Islet of Langerhans (tissue), 1 donor: ENCODE measurements at regions not wholly inside any gene's neighbourhood (a gene's known extent, or its start where the extent isn't known, plus 50 kb on each side); places are given as distances from the start of the nearest gene placed in this dataset.

Experiments
- FAIRE-seq: peaks from one replicate; lab custom pipeline; 2011; peaks lifted over from hg19 to GRCh38; lab: Jason Lieb, UNC

DNA sequence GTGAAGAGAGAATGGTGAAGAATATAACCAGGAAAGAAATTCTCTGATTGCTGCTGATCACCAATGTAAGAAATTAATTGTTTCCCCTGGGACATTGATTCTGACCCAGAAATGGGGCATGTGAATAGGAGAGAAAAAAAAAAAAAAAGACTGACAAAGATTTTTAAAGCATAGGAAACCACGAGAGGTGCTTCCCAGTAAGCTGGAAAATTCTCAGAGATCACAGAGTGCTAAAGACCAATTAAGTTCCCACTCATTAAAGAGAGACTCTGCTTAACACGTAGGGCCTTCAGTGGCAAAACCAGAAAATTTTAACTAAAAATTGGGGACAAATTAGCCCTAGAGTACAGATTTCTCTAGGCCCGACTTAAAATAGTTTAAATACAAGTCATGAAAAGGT is 604.4 kb downstream of the ARAP2 start:
- FAIRE-seq, result no peak

DNA sequence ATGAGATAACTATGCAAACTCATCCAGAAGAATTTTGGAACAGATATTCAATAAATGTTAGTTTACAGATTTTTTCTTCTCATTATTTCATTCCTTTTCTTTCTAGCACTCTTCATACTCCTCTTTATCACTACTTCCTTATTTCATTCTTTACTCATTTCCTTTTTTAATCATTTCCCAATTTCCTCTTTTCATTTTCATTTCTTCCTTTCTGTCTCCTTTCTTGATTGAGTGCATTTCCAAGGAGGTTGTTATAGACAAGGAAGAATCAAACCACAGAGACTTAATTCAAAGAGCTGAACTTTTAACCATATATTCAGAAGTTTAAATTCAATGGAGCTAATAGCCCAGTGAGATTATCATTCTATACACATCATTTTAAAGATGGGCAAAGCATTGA is 600.7 kb downstream of the ARAP2 start:
- no peak for FAIRE-seq

DNA sequence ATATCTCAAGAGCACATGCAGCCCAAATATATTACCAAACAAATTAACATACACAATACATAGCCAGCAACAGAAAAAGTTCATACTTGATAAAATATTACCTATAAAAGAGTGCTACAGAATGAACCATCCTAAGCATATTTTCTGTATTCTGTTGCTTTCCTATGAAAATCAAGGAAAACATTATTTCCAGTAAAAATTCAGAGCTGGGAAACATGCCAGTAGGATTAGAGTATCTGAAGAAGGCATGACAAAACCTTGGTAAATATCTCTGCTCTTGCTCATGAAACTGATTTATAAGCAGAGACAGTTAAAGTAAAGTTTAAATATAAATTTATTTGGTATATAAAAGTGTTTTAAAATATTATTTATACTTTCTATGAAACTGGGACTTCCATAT is 599.7 kb downstream of the ARAP2 start:
- FAIRE-seq, result no peak

DNA sequence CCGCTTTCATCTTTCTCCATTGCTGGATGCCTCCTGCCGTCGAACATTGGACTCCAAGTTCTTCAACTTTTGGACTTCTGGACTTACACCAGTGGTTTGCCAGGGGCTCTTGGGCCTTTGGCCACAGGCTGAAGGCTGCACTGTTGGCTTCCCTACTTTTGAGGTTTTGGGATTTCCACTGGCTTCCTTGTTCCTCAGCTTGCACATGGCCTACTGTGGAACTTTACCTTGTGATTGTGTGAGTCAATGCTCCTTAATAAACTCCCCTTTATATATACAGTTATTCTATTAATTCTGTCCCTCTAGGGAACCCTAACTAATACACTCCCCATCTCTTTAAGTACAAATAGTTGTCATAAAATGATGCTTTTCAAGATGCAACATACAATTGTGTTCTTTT is 595.3 kb downstream of the ARAP2 start:
- FAIRE-seq, result no peak

DNA sequence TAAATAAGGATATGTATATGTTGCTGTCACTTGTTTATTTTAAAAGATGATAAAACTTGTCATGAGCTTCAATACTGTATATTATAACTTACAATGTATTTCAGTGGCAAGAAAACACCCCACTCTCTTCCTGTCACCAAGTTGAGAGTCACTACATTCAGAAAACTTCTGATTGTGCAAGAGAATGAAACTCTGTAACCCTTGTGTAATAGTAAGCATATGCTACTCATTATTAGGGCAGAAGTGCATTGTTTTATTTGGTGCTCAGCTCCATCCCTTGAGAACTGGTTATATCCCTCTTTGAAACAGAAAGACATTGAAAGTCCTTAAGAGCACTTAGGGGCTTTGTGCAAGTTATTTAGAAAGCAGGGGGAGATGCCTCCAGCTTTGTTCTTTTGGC is 594.5 kb downstream of the ARAP2 start:
- no peak for FAIRE-seq

DNA sequence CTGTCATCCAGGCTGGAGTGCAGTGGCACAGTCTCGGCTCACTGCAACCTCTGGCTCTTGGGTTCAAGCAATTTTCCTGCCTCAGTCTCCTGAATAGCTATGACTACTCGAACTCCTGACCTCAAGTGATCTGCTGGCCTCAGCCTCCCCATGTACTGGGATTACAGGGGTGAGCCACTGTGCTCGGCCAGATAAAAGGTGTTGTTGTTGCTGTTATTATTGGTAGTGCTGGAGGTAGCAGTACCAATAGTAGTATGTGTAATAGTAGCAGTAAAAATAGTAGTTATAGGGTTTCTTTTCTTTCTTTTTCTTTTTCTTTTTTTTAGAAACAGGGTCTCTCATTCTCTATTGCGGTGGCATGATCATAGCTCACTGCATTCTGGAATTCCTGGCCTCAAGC is 592.1 kb downstream of the ARAP2 start:
- no peak for FAIRE-seq

DNA sequence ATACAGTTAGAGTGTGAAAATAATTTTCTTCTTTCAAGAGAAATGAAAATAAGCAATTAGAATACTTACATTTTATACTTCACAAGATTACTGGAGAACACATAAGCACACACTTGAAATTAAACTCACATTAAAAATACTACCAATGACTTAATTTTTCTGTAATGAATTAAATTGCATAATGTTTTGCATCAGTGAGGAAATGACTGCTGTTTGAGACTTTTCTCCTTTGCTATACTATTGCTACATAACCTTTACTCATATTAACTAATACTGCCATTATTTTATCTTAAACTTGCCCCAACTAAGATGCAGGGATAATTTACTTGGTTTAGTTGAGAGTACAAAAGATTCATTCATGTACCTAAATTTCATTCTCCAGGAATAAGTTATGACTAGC is 590.9 kb downstream of the ARAP2 start:
- FAIRE-seq, result no peak

DNA sequence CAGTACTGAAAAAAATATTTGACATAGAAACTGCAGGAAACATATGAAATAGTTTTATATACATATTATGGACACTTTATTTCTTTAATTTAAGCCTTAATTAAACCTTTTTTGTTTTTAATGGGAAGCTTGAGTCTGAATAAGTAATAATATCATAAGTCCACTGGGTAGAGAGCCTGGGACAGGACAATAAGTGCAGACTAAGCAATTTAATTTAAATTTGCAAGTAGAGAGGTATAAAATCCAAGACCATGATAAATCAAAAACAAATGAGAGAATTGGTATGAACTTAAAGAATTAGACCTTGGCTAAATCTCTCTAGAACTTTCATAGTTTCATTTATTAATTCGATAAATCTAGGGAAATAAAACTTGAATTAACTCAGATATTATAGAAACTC is 571.2 kb downstream of the ARAP2 start:
- no peak for FAIRE-seq

DNA sequence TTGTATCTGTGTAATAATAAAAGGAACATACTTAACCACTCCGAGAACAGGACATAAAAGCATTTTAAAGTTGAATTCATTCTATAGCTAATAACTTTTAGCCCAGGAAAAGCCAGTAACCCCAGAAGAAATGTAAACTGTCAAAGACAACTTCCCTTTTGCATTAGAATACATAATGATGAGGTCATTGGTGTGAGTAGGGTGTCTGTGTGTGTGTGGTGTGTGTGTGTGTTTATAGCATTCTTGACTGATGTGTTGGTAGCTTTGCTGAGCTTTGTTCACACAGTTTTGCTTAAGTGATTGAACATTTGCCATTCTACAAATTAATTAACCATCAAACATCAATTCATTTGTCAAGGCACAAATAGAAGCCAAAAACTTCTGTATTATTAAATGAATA is 559.6 kb downstream of the ARAP2 start:
- no peak for FAIRE-seq

DNA sequence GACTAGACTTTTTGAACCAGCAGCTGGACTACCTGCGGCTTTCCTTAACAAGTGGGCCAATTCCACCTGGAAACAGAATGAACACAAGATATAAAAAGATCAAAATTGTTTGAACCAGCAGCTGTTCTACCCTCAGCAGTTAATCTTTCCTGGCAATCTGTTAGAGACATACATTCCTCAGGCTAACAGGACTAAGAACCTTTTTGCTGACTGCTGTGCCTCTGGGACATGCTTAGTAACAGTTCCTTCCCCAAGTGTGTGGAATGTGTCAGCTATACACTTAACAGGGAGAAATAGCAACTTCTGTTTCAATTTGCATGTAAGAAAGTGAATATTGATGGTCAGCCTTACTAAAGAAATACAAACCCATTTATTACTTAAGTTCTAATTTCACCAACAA is 554.4 kb downstream of the ARAP2 start:
- FAIRE-seq, result no peak

DNA sequence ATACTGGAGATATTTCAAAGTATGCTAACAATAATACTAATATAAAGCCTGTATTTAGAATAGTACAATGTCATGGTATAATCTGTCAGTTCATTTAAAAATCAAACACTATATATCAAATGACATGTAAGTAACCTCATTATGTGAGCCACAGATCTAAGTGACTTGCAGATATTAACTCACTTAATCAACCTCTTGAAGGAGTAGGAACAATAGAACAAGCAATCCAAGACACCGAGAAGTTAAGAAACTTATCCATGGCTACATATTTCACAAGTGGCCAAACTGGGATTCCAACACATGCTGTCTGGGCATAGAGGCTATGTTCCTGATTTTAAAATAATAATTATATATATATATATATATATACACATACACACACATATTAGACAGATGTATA is 554.0 kb downstream of the ARAP2 start:
- FAIRE-seq, result no peak

DNA sequence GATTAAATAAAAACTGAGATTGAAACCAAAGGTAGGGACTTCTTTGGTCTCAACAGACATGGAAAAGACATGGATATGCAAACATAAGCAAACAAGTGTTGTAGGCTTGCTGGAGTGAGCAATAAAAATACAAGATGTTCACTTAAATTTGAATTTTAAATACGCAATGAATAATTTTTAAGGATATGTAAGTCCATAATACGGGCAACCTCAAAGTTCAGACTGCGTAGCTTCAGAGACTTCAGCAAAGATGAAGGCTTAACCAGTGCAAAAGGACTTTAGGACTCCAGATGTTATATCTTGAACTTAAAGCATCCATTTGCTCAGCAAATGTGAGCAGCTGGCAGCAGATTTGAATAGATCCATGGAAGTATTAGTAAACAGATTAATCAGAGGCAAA is 549.3 kb downstream of the ARAP2 start:
- FAIRE-seq, result no peak

DNA sequence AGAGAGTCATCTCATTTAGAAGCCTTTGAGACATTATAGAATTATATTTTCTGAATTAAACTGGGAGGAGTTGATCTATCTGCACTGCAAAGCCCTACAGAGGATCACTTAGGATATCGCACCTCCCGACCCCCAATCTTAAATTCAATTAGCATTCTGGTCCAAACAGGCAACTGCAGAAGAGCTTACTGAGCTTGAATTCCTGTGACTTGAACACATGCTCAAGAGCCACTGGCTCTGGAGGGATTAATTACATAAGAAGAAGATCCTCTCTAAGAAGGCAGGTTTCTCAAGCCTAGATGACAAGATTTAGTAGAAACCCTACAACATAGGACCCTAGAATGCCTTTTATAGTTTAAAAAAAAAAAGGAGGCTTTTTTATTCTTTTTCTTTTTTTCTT is 548.9 kb downstream of the ARAP2 start:
- FAIRE-seq, result no peak

DNA sequence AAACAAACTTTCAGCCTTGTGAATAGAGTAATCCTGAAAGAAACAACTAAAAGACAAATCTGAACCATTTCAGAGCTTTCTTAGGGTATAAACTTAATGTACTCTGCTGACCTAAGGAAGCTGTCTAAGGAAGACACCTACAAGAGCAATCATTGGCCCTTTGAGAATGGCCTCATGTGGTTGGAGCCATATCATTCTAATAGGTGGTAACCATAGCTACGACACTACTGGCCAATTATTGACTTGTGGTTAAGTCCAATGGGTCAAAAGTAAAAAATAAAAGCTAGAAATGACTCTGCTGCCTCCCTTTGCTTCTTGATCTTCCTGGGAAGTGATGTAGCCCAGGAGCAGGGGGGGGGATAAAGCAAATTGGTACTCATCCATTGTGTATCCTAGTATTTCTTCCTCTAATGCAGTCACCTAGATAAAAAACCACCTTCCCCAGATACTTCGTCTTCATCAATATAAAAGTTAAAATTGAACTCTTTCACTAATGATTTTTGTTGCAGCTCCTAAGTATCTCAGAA is 547.0 kb downstream of the ARAP2 start:
- no peak for FAIRE-seq

DNA sequence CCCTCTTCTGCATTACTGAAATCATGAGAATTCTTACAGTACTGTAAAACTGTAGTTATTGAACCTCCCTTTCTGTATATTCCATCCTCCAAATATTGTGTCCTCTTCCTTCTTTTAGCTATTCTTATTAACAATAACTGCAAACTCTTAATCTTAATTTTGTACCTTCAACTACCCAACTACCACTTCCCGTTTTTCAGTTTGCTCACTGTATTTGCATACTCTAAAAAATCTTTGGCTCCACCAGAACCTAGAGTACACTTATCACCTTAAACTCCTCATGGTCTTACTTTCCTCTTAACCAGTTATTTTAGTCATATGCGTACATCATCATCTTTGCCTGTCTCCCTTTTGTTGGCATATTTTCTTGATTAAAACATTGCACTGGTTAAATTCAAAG is 543.7 kb downstream of the ARAP2 start:
- FAIRE-seq, result no peak

DNA sequence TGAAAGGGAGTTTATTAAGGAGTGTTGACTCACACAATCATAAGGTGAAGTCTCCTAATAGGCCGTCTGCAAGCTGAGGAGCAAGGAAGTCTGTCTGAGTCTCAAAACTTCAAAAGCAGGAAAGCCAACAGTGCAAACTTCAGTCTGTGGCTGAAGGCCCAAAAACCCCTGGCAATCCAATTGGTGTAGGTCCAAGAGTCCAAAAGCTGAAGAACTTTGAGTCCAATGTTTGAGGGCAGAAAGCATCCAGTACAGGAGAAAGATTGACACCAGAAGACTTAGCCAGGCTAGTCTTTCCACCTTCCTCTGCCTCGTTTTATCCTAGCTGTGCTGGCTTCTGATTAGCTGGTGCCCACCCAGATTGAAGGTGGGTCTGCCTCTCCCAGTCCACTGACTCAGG is 535.2 kb downstream of the ARAP2 start:
- FAIRE-seq, result no peak

DNA sequence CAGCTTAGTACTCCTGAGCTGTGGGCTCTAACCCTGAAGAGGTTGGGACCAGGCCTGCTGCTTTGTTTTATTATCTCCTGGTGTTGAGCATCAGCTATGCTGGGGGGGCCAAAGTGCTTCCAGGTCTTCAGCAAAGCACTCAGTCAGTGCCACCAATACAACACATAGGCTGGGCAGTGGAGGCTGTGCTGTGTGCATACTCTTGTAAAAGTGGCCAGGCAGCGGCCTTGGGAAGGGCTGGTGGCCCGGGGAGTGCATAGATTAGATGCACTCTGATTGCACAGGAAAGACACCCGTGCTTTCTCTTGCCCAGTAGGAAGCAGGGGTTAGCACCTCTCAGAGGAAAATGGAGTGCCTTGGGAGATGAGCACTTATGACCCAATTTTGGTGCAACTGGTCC is 534.0 kb downstream of the ARAP2 start:
- FAIRE-seq, result no peak

DNA sequence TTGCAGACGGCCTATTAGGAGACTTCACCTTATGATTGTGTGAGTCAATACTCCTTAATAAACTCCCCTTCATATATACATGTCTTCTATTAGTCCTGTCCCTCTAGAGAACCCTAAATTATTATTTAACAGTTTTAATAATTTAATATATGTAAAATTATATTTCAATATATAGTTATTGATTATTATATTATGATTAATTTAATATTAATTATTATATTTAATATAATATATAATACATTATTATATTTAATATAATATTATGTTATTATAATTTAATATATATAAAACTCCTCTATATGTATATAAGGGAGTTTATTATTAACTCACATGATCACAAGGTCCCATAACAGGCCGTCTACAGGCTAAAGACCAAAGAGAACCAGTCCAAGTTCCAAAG is 533.2 kb downstream of the ARAP2 start:
- no peak for FAIRE-seq

DNA sequence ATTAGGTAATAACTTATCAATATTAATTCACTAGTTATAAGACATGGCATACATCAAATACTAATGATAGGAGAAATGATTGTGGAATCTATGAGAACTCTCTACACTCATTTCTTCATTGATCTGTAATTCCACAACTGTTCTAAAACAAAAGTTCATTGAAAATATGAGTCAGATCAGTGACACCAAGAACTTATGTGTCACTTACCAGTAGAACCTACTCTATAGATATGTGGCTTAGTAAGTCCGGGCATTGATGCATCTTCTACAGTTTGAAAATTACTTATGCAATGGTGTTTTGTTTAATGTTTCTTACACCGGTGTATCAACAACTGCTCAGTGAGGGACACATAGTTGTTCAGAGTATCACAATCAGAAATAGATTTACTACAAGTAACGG is 520.3 kb downstream of the ARAP2 start:
- no peak for FAIRE-seq

DNA sequence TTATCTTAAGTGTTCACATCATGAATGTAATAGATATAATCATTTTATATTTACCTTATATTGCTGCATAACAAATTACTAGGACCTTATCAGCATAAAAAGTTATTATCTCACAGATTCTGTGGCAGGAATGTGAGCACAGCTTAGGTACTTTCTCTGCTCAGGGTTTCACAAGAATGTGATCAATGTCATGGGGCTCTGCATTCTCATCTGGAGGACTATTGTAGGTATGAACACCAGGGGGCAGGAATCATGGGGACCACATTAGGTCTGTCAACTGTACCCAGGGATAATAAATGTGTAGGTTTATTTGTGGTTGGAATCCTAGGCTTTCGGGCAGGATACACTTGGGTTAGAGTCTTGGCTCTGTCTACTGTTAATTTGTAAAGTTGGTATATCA is 519.2 kb downstream of the ARAP2 start:
- FAIRE-seq, result no peak

DNA sequence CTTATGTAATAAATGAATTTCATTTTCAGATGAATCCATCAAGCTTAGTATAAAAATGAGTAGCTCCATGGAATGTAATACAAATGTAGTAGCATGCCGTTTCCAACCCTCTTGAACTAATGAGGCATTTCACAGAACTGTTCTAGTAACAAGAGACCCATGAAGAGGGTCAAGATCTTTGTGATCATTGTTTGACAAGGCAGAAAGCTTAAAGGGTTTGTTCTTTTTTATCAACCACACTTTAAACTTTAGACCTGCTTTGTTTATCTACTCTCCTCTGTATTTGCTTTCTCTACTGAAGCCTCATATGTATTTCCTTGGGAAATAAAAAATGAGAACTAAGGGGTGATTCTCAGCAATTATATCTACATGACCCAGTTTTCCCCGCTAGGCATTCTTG is 513.9 kb downstream of the ARAP2 start:
- no peak for FAIRE-seq

DNA sequence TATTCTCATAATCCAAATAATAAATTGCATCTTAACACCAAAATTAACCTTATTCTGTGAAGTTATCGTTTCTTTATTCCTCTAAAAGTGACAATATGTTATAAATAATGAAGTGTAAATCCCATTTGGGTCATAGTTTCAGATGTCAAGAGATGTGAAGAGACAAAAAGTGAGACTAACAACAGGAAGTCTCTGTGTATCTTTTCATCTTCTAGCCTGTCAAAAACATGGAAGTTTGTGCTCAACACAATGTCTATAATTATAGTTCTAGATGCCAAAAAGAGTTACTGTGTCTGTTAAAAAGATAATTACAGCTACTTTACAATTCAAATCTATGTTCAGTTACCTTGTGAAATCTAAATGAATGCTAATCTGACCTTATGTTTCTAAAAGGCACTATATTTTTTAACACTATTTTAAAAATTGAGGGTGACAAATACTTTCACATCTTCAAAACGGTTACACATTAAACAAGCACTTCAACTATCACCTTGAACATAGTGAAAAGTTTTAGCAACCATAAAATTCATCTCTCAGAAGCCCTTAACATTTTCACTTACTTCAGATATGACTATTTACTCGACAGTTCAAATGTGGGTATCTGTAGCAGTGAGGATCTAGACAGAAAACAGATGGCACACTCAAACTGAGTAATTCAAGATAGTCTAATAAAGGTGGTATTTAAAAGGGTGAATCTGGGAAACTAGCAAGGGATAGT is 509.8 kb downstream of the ARAP2 start:
- FAIRE-seq, result no peak

DNA sequence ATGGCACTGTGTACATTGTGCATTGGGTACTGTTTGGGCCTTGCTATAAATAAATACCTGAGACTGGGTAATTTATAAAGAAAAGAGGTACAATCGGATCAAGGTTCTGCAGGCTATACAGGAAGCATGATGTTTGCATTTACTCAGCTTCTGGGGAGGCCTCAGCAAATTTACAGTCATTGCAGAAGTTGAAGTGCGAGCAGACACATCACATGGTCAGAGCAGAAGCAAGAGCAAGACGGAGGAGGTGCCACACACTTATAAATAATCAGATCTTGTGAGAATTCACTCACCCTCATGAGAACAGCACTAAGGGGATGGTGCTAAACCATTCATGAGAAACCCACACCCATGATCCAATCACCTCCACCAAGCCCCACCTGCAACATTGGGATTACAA is 505.0 kb downstream of the ARAP2 start:
- FAIRE-seq, result no peak

DNA sequence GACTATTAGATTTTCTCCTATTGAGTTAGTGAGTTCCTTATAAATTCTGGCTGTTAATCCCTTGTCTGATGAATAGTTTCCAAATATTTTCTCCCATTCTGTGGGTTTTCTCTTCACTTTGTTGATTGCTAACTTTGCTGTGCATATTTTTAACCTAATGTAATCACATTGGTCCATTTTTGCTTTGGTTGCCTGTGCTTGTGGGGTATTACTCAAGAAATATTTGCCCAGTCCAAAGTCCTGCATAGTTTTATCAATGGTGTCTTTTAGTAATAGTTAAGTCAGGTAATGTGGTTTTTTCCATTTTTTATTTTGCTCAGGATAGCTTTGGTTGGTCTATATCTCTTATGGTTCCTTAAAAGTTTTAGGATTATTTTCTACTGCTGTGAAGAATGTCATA is 490.3 kb downstream of the ARAP2 start:
- FAIRE-seq, result no peak

DNA sequence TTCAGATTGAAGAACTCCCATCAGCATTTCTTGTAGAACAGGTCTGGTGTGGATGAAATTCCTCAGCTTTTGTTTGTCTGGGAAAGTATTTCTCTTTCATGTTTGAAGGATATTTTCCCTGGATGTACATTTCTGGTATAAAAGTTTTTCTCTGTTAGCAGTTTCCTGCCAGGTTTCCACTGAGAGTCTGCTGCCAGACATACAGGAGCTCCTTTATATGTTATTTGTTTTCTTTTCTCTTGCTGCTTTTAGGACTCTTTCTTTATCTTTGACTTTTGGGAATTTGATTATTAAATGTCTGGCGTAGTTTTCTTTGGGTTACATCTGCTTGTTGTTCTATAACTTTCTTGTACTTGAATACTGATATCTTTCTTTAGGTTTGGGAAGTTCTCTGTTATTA is 486.5 kb downstream of the ARAP2 start:
- FAIRE-seq, result no peak
